ENCODE measurements at regions not wholly inside any gene's neighbourhood (a gene's known extent, or its start where the extent isn't known, plus 50 kb on each side); places are given as distances from the start of the nearest gene placed in this dataset.

DNA sequence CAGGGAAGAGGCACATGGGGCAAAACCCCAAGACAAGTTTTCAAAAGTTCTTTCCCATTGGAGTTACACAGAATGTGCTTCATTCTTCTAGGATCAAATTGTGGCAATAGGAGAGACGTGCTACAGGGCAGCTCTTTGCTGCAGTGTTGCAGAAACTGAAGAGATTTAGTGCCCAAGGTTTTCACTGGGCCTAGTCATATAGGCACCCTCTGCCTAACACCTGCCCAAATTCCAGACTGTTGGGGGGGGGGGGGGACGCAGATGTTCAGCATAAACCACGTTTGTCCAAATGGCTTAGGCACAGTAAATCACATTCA lies 346.8 kb upstream of the ZNF717 start:
- no peak overlapping the region for H3K56ac ChIP-seq (ENCODE audit: low read length)
- H4K5ac ChIP-seq (ENCODE audit: low read length) = no peak overlapping the region
- no peak overlapping the region for H3K4ac ChIP-seq (ENCODE audit: low read depth, low read length)
- no peaks in the 10 kb centered on the region for H3K79me1 ChIP-seq (ENCODE audit: low read length)
- H3K4me2 ChIP-seq (ENCODE audit: low read length) = no peak overlapping the region
- no CpG with 5 or more reads among the region's 3 CpGs for WGBS (ENCODE audit: extremely low coverage, insufficient coverage, low lambda C conversion rate)
- no peak for DNase-seq
- H3K23ac ChIP-seq (ENCODE audit: low read length) = no peak overlapping the region
- no peak overlapping the region for H3K4me3 ChIP-seq (ENCODE audit: low read length)
- no peak overlapping the region for H3K27ac ChIP-seq (ENCODE audit: low read depth, low read length)
- no peaks in the 10 kb centered on the region for H3K4me1 ChIP-seq (ENCODE audit: control insufficient read depth, low read depth, low read length)
- H2AK5ac ChIP-seq (ENCODE audit: low read length) = no peak overlapping the region
- no peak overlapping the region for H4K8ac ChIP-seq (ENCODE audit: low read depth, low read length)
- H3K79me2 ChIP-seq (ENCODE audit: control insufficient read depth, insufficient read depth, low read length) = no peaks in the 10 kb centered on the region
- H3K27me3 ChIP-seq (ENCODE audit: insufficient read depth, low read length, poor library complexity) = no peaks in the 10 kb centered on the region
- no peak overlapping the region for H2BK15ac ChIP-seq (replicated peaks; ENCODE audit: low read depth)
- H3K9ac ChIP-seq (ENCODE audit: low read length) = no peak overlapping the region
- H3K36me3 ChIP-seq (ENCODE audit: control insufficient read depth, insufficient read depth, low read length) = no peaks in the 10 kb centered on the region
- no peak overlapping the region for H2BK5ac ChIP-seq (ENCODE audit: low read length)
- H3K18ac ChIP-seq (ENCODE audit: low read length) = no peak overlapping the region
- H2BK120ac ChIP-seq (ENCODE audit: low read depth, low read length) = no peak overlapping the region

DNA sequence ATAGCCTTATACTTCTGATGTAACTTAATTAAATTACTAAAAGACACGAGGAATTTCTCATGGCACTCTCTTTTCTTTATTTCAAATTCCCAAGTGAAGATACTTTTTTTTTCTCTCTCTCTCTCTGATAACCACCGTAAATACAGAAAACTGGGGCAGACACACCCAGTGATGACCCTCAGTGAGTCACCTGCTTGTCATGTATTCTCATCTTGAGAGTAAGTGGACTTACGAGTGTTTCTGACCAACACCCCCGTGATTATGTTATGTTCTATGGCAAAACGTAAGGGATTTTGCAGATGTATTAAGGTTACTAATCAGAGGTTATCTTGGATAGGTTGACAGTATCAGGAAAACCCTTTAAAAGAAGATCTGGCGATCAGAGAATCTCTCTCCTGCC lies 348.8 kb upstream of the ZNF717 start:
- Histone ChIP-seq H2BK5ac (ENCODE audit: low read length) (no peak overlapping the region), H3K4me3 (ENCODE audit: low read length) (no peak overlapping the region), H3K36me3 (ENCODE audit: control insufficient read depth, insufficient read depth, low read length) (no peaks in the 10 kb centered on the region), H3K27me3 (ENCODE audit: insufficient read depth, low read length, poor library complexity) (no peaks in the 10 kb centered on the region), H3K79me1 (ENCODE audit: low read length) (no peaks in the 10 kb centered on the region), H4K8ac (ENCODE audit: low read depth, low read length) (no peak overlapping the region), H4K5ac (ENCODE audit: low read length) (no peak overlapping the region), H3K4me1 (ENCODE audit: control insufficient read depth, low read depth, low read length) (no peaks in the 10 kb centered on the region), H3K56ac (ENCODE audit: low read length) (no peak overlapping the region), H3K4ac (ENCODE audit: low read depth, low read length) (no peak overlapping the region), H3K9ac (ENCODE audit: low read length) (no peak overlapping the region), H3K27ac (ENCODE audit: low read depth, low read length) (no peak overlapping the region), H2BK120ac (ENCODE audit: low read depth, low read length) (no peak overlapping the region), H3K18ac (ENCODE audit: low read length) (no peak overlapping the region), H2AK5ac (ENCODE audit: low read length) (no peak overlapping the region), H3K23ac (ENCODE audit: low read length) (no peak overlapping the region), H3K4me2 (ENCODE audit: low read length) (no peak overlapping the region), H3K79me2 (ENCODE audit: control insufficient read depth, insufficient read depth, low read length) (no peaks in the 10 kb centered on the region), H2BK15ac (replicated peaks; ENCODE audit: low read depth) (no peak overlapping the region)
- WGBS (ENCODE audit: extremely low coverage, insufficient coverage, low lambda C conversion rate) = no CpG with 5 or more reads among the region's 6 CpGs
- no peak for DNase-seq

DNA sequence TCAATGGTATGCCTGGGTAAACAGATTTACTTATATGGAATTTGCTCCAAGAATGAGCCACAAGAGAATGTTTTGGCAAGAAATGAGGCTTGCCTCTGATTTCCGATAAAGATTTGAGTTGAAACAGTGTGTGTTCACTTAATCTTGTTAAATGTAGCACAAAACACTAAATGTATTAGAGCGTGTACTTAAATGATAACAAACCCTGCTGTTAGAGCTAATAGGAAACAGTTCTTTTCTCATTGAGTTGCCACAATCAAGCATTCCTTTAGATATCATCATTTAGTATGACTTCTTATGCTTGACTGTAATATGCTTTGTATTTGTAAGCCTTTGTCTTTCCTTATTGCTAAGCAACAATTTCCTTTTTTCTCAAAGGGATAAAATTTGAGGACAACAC lies 353.6 kb upstream of the ZNF717 start:
- Histone ChIP-seq H2BK5ac (ENCODE audit: low read length) (no peak overlapping the region), H4K5ac (ENCODE audit: low read length) (no peak overlapping the region), H2AK5ac (ENCODE audit: low read length) (no peak overlapping the region), H3K4ac (ENCODE audit: low read depth, low read length) (no peak overlapping the region), H3K79me1 (ENCODE audit: low read length) (no peaks in the 10 kb centered on the region), H3K4me1 (ENCODE audit: control insufficient read depth, low read depth, low read length) (no peaks in the 10 kb centered on the region), H3K4me2 (ENCODE audit: low read length) (no peak overlapping the region), H3K18ac (ENCODE audit: low read length) (no peak overlapping the region), H3K23ac (ENCODE audit: low read length) (no peak overlapping the region), H3K36me3 (ENCODE audit: control insufficient read depth, insufficient read depth, low read length) (no peaks in the 10 kb centered on the region), H3K4me3 (ENCODE audit: low read length) (no peak overlapping the region), H3K27ac (ENCODE audit: low read depth, low read length) (no peak overlapping the region), H2BK120ac (ENCODE audit: low read depth, low read length) (no peak overlapping the region), H4K8ac (ENCODE audit: low read depth, low read length) (no peak overlapping the region), H3K27me3 (ENCODE audit: insufficient read depth, low read length, poor library complexity) (no peaks in the 10 kb centered on the region), H3K56ac (ENCODE audit: low read length) (no peak overlapping the region), H3K9ac (ENCODE audit: low read length) (no peak overlapping the region), H3K79me2 (ENCODE audit: control insufficient read depth, insufficient read depth, low read length) (no peaks in the 10 kb centered on the region), H2BK15ac (replicated peaks; ENCODE audit: low read depth) (no peak overlapping the region)
- no CpG with 5 or more reads among the region's 2 CpGs for WGBS (ENCODE audit: extremely low coverage, insufficient coverage, low lambda C conversion rate)
- DNase-seq = no peak

DNA sequence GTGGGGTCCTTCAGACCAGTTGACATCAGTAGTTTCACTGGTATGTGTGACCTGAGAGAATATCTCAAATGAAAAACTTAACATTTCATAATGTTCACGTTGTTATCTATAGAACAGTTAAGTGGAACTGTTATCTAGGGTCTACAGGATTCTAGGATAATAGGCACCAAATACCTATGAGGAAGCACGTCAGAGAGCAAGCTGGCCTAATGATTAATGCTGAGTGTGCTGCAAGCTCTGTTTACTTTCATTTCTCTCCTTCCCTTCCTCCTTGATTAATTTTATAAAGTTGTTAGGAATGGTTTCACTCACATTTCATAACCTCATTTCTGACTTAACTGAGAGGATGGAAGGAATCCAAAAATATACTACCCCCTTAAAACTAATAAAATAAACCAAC lies 362.5 kb upstream of the ZNF717 start:
- H3K79me1 ChIP-seq (ENCODE audit: low read length) = no peaks in the 10 kb centered on the region
- no peak overlapping the region for H3K4me3 ChIP-seq (ENCODE audit: low read length)
- H3K9ac ChIP-seq (ENCODE audit: low read length) = no peak overlapping the region
- H3K56ac ChIP-seq (ENCODE audit: low read length) = no peak overlapping the region
- WGBS (ENCODE audit: extremely low coverage, insufficient coverage, low lambda C conversion rate) = no CpG with 5 or more reads among the region's 2 CpGs
- DNase-seq = no peak
- no peak overlapping the region for H2AK5ac ChIP-seq (ENCODE audit: low read length)
- H3K27me3 ChIP-seq (ENCODE audit: insufficient read depth, low read length, poor library complexity) = no peaks in the 10 kb centered on the region
- H3K27ac ChIP-seq (ENCODE audit: low read depth, low read length) = no peak overlapping the region
- no peak overlapping the region for H2BK5ac ChIP-seq (ENCODE audit: low read length)
- no peaks in the 10 kb centered on the region for H3K36me3 ChIP-seq (ENCODE audit: control insufficient read depth, insufficient read depth, low read length)
- no peak overlapping the region for H3K4ac ChIP-seq (ENCODE audit: low read depth, low read length)
- H3K18ac ChIP-seq (ENCODE audit: low read length) = no peak overlapping the region
- no peak overlapping the region for H4K5ac ChIP-seq (ENCODE audit: low read length)
- H3K4me1 ChIP-seq (ENCODE audit: control insufficient read depth, low read depth, low read length) = no peaks in the 10 kb centered on the region
- no peak overlapping the region for H2BK120ac ChIP-seq (ENCODE audit: low read depth, low read length)
- H3K23ac ChIP-seq (ENCODE audit: low read length) = no peak overlapping the region
- H3K79me2 ChIP-seq (ENCODE audit: control insufficient read depth, insufficient read depth, low read length) = no peaks in the 10 kb centered on the region
- no peak overlapping the region for H4K8ac ChIP-seq (ENCODE audit: low read depth, low read length)
- H3K4me2 ChIP-seq (ENCODE audit: low read length) = no peak overlapping the region
- no peak overlapping the region for H2BK15ac ChIP-seq (replicated peaks; ENCODE audit: low read depth)

DNA sequence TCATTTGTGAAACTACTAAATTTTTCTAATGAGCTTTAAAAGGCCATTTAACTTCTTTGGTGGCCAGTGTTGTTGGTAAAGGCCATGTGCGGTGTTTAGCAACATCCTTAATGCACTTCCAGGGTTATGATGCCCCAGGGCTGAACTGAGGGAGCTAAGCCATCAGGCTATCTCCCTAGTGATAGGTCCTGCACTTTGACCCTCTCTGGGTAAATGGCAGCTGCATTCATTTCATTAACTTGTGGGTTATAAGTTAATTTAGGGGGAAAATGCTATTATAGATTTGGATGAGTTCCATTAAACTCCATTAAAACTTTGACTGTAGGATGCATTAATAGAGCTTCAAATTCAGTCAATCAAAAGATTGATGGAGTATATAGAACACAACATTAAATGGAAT lies 366.7 kb upstream of the ZNF717 start:
- Histone ChIP-seq H4K8ac (ENCODE audit: low read depth, low read length) (no peak overlapping the region), H3K18ac (ENCODE audit: low read length) (no peak overlapping the region), H3K36me3 (ENCODE audit: control insufficient read depth, insufficient read depth, low read length) (no peaks in the 10 kb centered on the region), H3K56ac (ENCODE audit: low read length) (no peak overlapping the region), H3K4me1 (ENCODE audit: control insufficient read depth, low read depth, low read length) (no peaks in the 10 kb centered on the region), H3K79me1 (ENCODE audit: low read length) (no peaks in the 10 kb centered on the region), H3K27ac (ENCODE audit: low read depth, low read length) (no peak overlapping the region), H2BK5ac (ENCODE audit: low read length) (no peak overlapping the region), H3K4me3 (ENCODE audit: low read length) (no peak overlapping the region), H3K79me2 (ENCODE audit: control insufficient read depth, insufficient read depth, low read length) (no peaks in the 10 kb centered on the region), H3K4ac (ENCODE audit: low read depth, low read length) (no peak overlapping the region), H3K27me3 (ENCODE audit: insufficient read depth, low read length, poor library complexity) (no peaks in the 10 kb centered on the region), H3K9ac (ENCODE audit: low read length) (no peak overlapping the region), H2BK15ac (replicated peaks; ENCODE audit: low read depth) (no peak overlapping the region), H2BK120ac (ENCODE audit: low read depth, low read length) (no peak overlapping the region), H3K4me2 (ENCODE audit: low read length) (no peak overlapping the region), H4K5ac (ENCODE audit: low read length) (no peak overlapping the region), H3K23ac (ENCODE audit: low read length) (no peak overlapping the region), H2AK5ac (ENCODE audit: low read length) (no peak overlapping the region)
- WGBS (ENCODE audit: extremely low coverage, insufficient coverage, low lambda C conversion rate) = no CpG with 5 or more reads among the region's 1 CpG
- no peak for DNase-seq

DNA sequence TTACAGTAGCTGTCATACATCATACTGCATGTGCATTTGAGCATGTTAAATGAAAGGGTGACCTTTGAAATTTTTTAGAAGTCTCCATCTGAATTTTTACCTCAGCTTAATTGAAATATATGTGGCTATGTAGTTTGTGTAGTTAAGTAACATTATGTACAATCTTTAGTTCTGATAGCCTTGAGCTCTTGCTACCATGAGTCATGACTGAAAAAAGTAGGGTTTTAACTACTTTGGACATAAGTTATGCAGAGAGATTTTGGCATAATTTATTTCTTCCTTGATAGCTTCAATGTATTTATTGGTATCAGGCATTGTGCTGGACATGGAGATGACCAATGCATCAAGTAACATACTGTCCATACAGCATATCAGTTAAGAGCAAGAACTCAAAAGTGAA lies 376.5 kb upstream of the ZNF717 start:
- Histone ChIP-seq H2BK120ac (ENCODE audit: low read depth, low read length) (no peak overlapping the region), H2AK5ac (ENCODE audit: low read length) (no peak overlapping the region), H2BK15ac (replicated peaks; ENCODE audit: low read depth) (no peak overlapping the region), H3K79me1 (ENCODE audit: low read length) (no peaks in the 10 kb centered on the region), H3K27me3 (ENCODE audit: insufficient read depth, low read length, poor library complexity) (no peaks in the 10 kb centered on the region), H3K27ac (ENCODE audit: low read depth, low read length) (no peak overlapping the region), H3K4me1 (ENCODE audit: control insufficient read depth, low read depth, low read length) (no peaks in the 10 kb centered on the region), H3K18ac (ENCODE audit: low read length) (no peak overlapping the region), H3K79me2 (ENCODE audit: control insufficient read depth, insufficient read depth, low read length) (no peaks in the 10 kb centered on the region), H3K4me2 (ENCODE audit: low read length) (no peak overlapping the region), H4K8ac (ENCODE audit: low read depth, low read length) (no peak overlapping the region), H4K5ac (ENCODE audit: low read length) (no peak overlapping the region), H2BK5ac (ENCODE audit: low read length) (no peak overlapping the region), H3K56ac (ENCODE audit: low read length) (no peak overlapping the region), H3K4me3 (ENCODE audit: low read length) (no peak overlapping the region), H3K9ac (ENCODE audit: low read length) (no peak overlapping the region), H3K36me3 (ENCODE audit: control insufficient read depth, insufficient read depth, low read length) (no peaks in the 10 kb centered on the region), H3K23ac (ENCODE audit: low read length) (no peak overlapping the region), H3K4ac (ENCODE audit: low read depth, low read length) (no peak overlapping the region)
- no peak for DNase-seq

Measured in mesendoderm (in vitro differentiated cells).